ENCODE measurements at regions not wholly inside any gene's neighbourhood (a gene's known extent, or its start where the extent isn't known, plus 50 kb on each side); places are given as distances from the start of the nearest gene placed in this dataset.

GRCh38 chr15:46703020-46703861 lies 1014.1 kb upstream of the SEMA6D start:
- Histone ChIP-seq H3K27me3 (ENCODE audit: control insufficient read depth in 5 of 5, insufficient read depth in 4 of 5, low read length in 5 of 5) (no peaks in the 10 kb centered on the region), H3K4me1 (ENCODE audit: control insufficient read depth in 5 of 5, insufficient read depth in 5 of 5, low read length in 5 of 5) (no peaks in the 10 kb centered on the region), H3K4me3 (ENCODE audit: low read depth in 1 of 5, low read length in 5 of 5) (no peak overlapping the region), H3K9me3 (ENCODE audit: control insufficient read depth in 5 of 5, low read length in 5 of 5) (no peaks in the 10 kb centered on the region), H3K36me3 (ENCODE audit: control insufficient read depth in 5 of 5, insufficient read depth in 5 of 5, low read length in 5 of 5) (no peaks in the 10 kb centered on the region), H3K27ac (ENCODE audit: low read depth, low read length) (no peak overlapping the region), H3K9ac (ENCODE audit: low read length in 5 of 5) (no peak overlapping the region)

GRCh38 chr15:46703871-46704637 lies 1013.3 kb upstream of the SEMA6D start:
- no peak overlapping the region for H3K27ac ChIP-seq (ENCODE audit: low read depth, low read length)
- peaks cover 0 to 5% (median 2%) of the 10 kb centered on the region in 5 donors for H3K4me1 ChIP-seq (ENCODE audit: control insufficient read depth in 5 of 5, insufficient read depth in 5 of 5, low read length in 5 of 5)
- no peaks in the 10 kb centered on the region for H3K27me3 ChIP-seq (ENCODE audit: control insufficient read depth in 5 of 5, insufficient read depth in 4 of 5, low read length in 5 of 5)
- no peaks in the 10 kb centered on the region for H3K36me3 ChIP-seq (ENCODE audit: control insufficient read depth in 5 of 5, insufficient read depth in 5 of 5, low read length in 5 of 5)
- H3K9me3 ChIP-seq (ENCODE audit: control insufficient read depth in 5 of 5, low read length in 5 of 5) = no peaks in the 10 kb centered on the region
- H3K4me3 ChIP-seq (ENCODE audit: low read depth in 1 of 5, low read length in 5 of 5) = no peak overlapping the region
- H3K9ac ChIP-seq (ENCODE audit: low read length in 5 of 5) = no peak overlapping the region

- Histone ChIP-seq H3K27me3 (ENCODE audit: control insufficient read depth in 5 of 5, insufficient read depth in 4 of 5, low read length in 5 of 5) (no peaks in the 10 kb centered on the region), H3K4me3 (ENCODE audit: low read depth in 1 of 5, low read length in 5 of 5) (no peak overlapping the region), H3K36me3 (ENCODE audit: control insufficient read depth in 5 of 5, insufficient read depth in 5 of 5, low read length in 5 of 5) (no peaks in the 10 kb centered on the region), H3K27ac (ENCODE audit: low read depth, low read length) (no peak overlapping the region), H3K9me3 (ENCODE audit: control insufficient read depth in 5 of 5, low read length in 5 of 5) (no peaks in the 10 kb centered on the region), H3K9ac (ENCODE audit: low read length in 5 of 5) (no peak overlapping the region), H3K4me1 (ENCODE audit: control insufficient read depth in 5 of 5, insufficient read depth in 5 of 5, low read length in 5 of 5) (peaks cover 0 to 15% (median 6%) of the 10 kb centered on the region in 5 donors)
Measured at GRCh38 chr15:46707452-46707851, 1009.9 kb upstream of the SEMA6D start.

- H3K9me3 ChIP-seq (ENCODE audit: control insufficient read depth in 5 of 5, low read length in 5 of 5) = no peaks in the 10 kb centered on the region
- no peak overlapping the region for H3K9ac ChIP-seq (ENCODE audit: low read length in 5 of 5)
- H3K36me3 ChIP-seq (ENCODE audit: control insufficient read depth in 5 of 5, insufficient read depth in 5 of 5, low read length in 5 of 5) = no peaks in the 10 kb centered on the region
- H3K27ac ChIP-seq (ENCODE audit: low read depth, low read length) = no peak overlapping the region
- peaks cover 0 to 15% (median 6%) of the 10 kb centered on the region in 5 donors for H3K4me1 ChIP-seq (ENCODE audit: control insufficient read depth in 5 of 5, insufficient read depth in 5 of 5, low read length in 5 of 5)
- no peaks in the 10 kb centered on the region for H3K27me3 ChIP-seq (ENCODE audit: control insufficient read depth in 5 of 5, insufficient read depth in 4 of 5, low read length in 5 of 5)
- no peak overlapping the region for H3K4me3 ChIP-seq (ENCODE audit: low read depth in 1 of 5, low read length in 5 of 5)
Measured at GRCh38 chr15:46708226-46708625, 1009.1 kb upstream of the SEMA6D start.

- H3K9me3 ChIP-seq (ENCODE audit: control insufficient read depth in 5 of 5, low read length in 5 of 5) = no peaks in the 10 kb centered on the region
- no peaks in the 10 kb centered on the region for H3K27me3 ChIP-seq (ENCODE audit: control insufficient read depth in 5 of 5, insufficient read depth in 4 of 5, low read length in 5 of 5)
- no peaks in the 10 kb centered on the region for H3K36me3 ChIP-seq (ENCODE audit: control insufficient read depth in 5 of 5, insufficient read depth in 5 of 5, low read length in 5 of 5)
- no peak overlapping the region for H3K9ac ChIP-seq (ENCODE audit: low read length in 5 of 5)
- no peak overlapping the region for H3K27ac ChIP-seq (ENCODE audit: low read depth, low read length)
- H3K4me1 ChIP-seq (ENCODE audit: control insufficient read depth in 5 of 5, insufficient read depth in 5 of 5, low read length in 5 of 5) = peaks cover 0 to 15% (median 6%) of the 10 kb centered on the region in 5 donors
- H3K4me3 ChIP-seq (ENCODE audit: low read depth in 1 of 5, low read length in 5 of 5) = no peak overlapping the region
Measured at GRCh38 chr15:46709460-46710083, 1007.7 kb upstream of the SEMA6D start.

GRCh38 chr15:46710401-46710960 lies 1006.8 kb upstream of the SEMA6D start:
- no peaks in the 10 kb centered on the region for H3K27me3 ChIP-seq (ENCODE audit: control insufficient read depth in 5 of 5, insufficient read depth in 4 of 5, low read length in 5 of 5)
- H3K4me1 ChIP-seq (ENCODE audit: control insufficient read depth in 5 of 5, insufficient read depth in 5 of 5, low read length in 5 of 5) = peaks cover 0 to 15% (median 6%) of the 10 kb centered on the region in 5 donors
- no peaks in the 10 kb centered on the region for H3K36me3 ChIP-seq (ENCODE audit: control insufficient read depth in 5 of 5, insufficient read depth in 5 of 5, low read length in 5 of 5)
- H3K27ac ChIP-seq (ENCODE audit: low read depth, low read length) = no peak overlapping the region
- H3K9me3 ChIP-seq (ENCODE audit: control insufficient read depth in 5 of 5, low read length in 5 of 5) = no peaks in the 10 kb centered on the region
- no peak overlapping the region for H3K9ac ChIP-seq (ENCODE audit: low read length in 5 of 5)
- no peak overlapping the region for H3K4me3 ChIP-seq (ENCODE audit: low read depth in 1 of 5, low read length in 5 of 5)

GRCh38 chr15:46713045-46713444 lies 1004.3 kb upstream of the SEMA6D start:
- Histone ChIP-seq H3K9ac (ENCODE audit: low read length in 5 of 5) (no peak overlapping the region), H3K36me3 (ENCODE audit: control insufficient read depth in 5 of 5, insufficient read depth in 5 of 5, low read length in 5 of 5) (no peaks in the 10 kb centered on the region)

GRCh38 chr15:46714950-46715349 lies 1002.4 kb upstream of the SEMA6D start:
- Histone ChIP-seq H3K9ac (ENCODE audit: low read length in 5 of 5) (no peak overlapping the region), H3K4me3 (ENCODE audit: low read depth in 1 of 5, low read length in 5 of 5) (no peak overlapping the region), H3K4me1 (ENCODE audit: control insufficient read depth in 5 of 5, insufficient read depth in 5 of 5, low read length in 5 of 5) (peaks cover 0 to 4% (median 0%) of the 10 kb centered on the region in 5 donors), H3K36me3 (ENCODE audit: control insufficient read depth in 5 of 5, insufficient read depth in 5 of 5, low read length in 5 of 5) (no peaks in the 10 kb centered on the region), H3K9me3 (ENCODE audit: control insufficient read depth in 5 of 5, low read length in 5 of 5) (no peaks in the 10 kb centered on the region), H3K27ac (ENCODE audit: low read depth, low read length) (no peak overlapping the region), H3K27me3 (ENCODE audit: control insufficient read depth in 5 of 5, insufficient read depth in 4 of 5, low read length in 5 of 5) (no peaks in the 10 kb centered on the region)

More at GRCh38 chr15:46713045-46713444, 1004.3 kb upstream of the SEMA6D start:
- Histone ChIP-seq H3K27ac (ENCODE audit: low read depth, low read length) (no peak overlapping the region), H3K4me3 (ENCODE audit: low read depth in 1 of 5, low read length in 5 of 5) (no peak overlapping the region), H3K27me3 (ENCODE audit: control insufficient read depth in 5 of 5, insufficient read depth in 4 of 5, low read length in 5 of 5) (no peaks in the 10 kb centered on the region), H3K4me1 (ENCODE audit: control insufficient read depth in 5 of 5, insufficient read depth in 5 of 5, low read length in 5 of 5) (peaks cover 0 to 15% (median 6%) of the 10 kb centered on the region in 5 donors), H3K9me3 (ENCODE audit: control insufficient read depth in 5 of 5, low read length in 5 of 5) (no peaks in the 10 kb centered on the region)

- Histone ChIP-seq H3K36me3 (ENCODE audit: control insufficient read depth in 5 of 5, insufficient read depth in 5 of 5, low read length in 5 of 5) (no peaks in the 10 kb centered on the region), H3K4me3 (ENCODE audit: low read depth in 1 of 5, low read length in 5 of 5) (no peak overlapping the region), H3K27me3 (ENCODE audit: control insufficient read depth in 5 of 5, insufficient read depth in 4 of 5, low read length in 5 of 5) (no peaks in the 10 kb centered on the region), H3K9me3 (ENCODE audit: control insufficient read depth in 5 of 5, low read length in 5 of 5) (peaks cover 0 to 7% (median 3%) of the 10 kb centered on the region in 5 donors), H3K9ac (ENCODE audit: low read length in 5 of 5) (no peak overlapping the region), H3K4me1 (ENCODE audit: control insufficient read depth in 5 of 5, insufficient read depth in 5 of 5, low read length in 5 of 5) (no peaks in the 10 kb centered on the region), H3K27ac (ENCODE audit: low read depth, low read length) (no peak overlapping the region)
Measured at GRCh38 chr15:46723308-46723707, 994.0 kb upstream of the SEMA6D start.

Measured in subcutaneous abdominal adipose tissue (tissue), 5 donors.